ENCODE measurements at regions not wholly inside any gene's neighbourhood (a gene's known extent, or its start where the extent isn't known, plus 50 kb on each side); places are given as distances from the start of the nearest gene placed in this dataset.

DNA sequence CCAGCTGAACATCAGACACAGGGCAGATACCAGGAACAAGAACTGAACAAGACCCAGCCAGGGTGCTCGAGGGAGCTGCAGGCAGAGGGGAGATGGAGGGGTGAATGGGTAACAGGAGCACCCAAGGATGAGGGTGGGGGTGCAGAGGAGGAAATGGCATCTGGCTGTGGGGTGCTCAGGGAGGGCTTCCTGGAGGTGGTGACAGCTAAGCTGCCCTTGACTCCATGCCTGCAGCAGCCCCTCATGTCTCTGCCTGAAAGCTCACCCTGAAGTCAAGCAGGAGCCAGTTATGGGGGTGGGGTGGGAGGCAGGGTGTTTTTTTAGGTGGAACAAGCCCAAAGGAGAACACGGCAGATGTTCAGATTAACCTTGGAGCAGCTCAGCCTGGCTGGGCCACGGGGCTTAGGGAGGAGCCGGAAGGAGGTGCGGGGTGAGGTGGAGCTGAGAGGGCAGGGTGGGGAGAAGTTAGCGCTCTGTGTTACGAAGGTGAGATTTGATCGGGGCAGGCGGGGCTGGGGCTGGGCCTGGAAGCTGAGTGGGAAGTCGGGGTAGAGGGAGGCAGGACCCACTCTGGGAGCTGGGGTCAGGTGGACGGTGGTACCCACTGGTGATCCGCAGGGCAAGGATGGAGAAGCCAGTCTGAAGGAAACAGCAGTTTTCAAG is 143.0 kb downstream of the ENGASE start:
- Mint-ChIP-seq H3K9me3 (no peaks in the 10 kb centered on the region), H3K4me3 (no peak overlapping the region), H3K27me3 (ENCODE audit: low read depth) (peaks cover 22% of the 10 kb centered on the region), H3K36me3 (ENCODE audit: low read depth) (no peaks in the 10 kb centered on the region), H3K4me1 (ENCODE audit: low read depth) (peaks cover 2% of the 10 kb centered on the region), H3K27ac (no peak overlapping the region)

DNA sequence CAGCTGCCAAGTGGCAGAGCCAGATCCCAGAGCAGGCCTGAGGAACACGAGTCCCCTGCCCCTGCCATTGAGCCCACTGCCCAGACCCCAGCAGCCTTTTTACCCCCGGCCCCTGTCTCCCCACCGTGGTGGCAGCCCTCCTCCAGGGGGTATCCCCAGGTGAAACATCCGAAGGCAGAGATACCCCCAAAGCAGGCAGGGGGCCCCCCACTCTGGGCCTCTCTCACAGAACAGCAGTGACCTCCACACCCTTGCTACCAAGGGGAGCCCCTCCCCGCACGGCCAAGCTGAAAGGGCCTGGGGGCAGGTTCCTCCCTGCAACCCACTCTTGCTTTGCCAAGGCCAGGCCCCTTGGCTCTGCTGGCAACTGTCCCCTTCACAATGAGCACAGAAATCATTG is 142.2 kb downstream of the ENGASE start:
- H3K4me1 Mint-ChIP-seq (ENCODE audit: low read depth): peaks cover 2% of the 10 kb centered on the region
- peaks cover 24% of the 10 kb centered on the region for H3K27me3 Mint-ChIP-seq (ENCODE audit: low read depth)
- H3K27ac Mint-ChIP-seq: no peak overlapping the region
- no peak overlapping the region for H3K4me3 Mint-ChIP-seq
- H3K36me3 Mint-ChIP-seq (ENCODE audit: low read depth): no peaks in the 10 kb centered on the region
- no peaks in the 10 kb centered on the region for H3K9me3 Mint-ChIP-seq

DNA sequence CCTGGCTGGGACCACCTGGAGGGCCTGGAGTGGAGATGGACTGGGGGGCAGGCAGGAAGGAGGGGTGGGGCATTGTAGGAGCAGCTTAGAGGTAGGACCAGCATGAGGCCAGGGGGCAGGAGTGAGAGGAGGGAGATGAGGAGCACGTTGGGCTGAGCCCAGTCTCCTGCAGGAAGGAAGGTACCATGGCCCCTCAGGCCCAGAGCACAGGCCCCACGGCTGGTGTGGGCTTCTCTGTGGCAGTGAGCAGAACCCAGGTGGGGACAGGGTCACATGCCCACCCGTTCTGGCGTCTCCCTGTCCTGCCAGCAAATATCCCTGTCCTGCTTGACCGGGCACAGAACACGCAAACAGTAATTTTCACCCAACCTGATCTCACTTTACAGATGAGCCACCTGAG is 141.8 kb downstream of the ENGASE start:
- Mint-ChIP-seq H3K4me3 (no peak overlapping the region), H3K9me3 (no peaks in the 10 kb centered on the region), H3K36me3 (ENCODE audit: low read depth) (no peaks in the 10 kb centered on the region), H3K27me3 (ENCODE audit: low read depth) (peaks cover 21% of the 10 kb centered on the region), H3K4me1 (ENCODE audit: low read depth) (peaks cover 2% of the 10 kb centered on the region), H3K27ac (no peak overlapping the region)

DNA sequence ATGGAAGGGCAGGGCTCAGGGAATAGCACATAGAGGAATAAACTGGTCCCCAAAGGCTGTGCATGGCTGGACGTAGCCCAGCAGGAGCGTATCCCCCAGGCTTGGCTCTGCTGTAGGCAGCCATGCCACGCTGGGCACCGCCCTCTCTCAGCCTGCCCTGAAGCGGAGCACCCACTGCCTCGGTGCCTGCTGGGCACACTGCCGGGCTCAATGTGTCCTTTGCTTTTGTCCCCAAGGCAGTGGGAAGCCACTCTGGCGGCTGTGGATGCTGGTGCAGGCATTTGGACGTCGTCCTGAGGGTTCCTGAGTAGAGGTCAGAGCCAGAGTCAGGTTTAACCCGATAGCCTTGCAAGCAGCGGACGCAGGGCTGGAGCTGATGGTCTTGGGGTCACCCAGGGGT is 141.0 kb downstream of the ENGASE start:
- H3K36me3 Mint-ChIP-seq (ENCODE audit: low read depth): no peaks in the 10 kb centered on the region
- H3K4me1 Mint-ChIP-seq (ENCODE audit: low read depth): peaks cover 2% of the 10 kb centered on the region
- no peak overlapping the region for H3K27ac Mint-ChIP-seq
- H3K27me3 Mint-ChIP-seq (ENCODE audit: low read depth): peaks cover 16% of the 10 kb centered on the region
- H3K9me3 Mint-ChIP-seq: no peaks in the 10 kb centered on the region
- H3K4me3 Mint-ChIP-seq: no peak overlapping the region

DNA sequence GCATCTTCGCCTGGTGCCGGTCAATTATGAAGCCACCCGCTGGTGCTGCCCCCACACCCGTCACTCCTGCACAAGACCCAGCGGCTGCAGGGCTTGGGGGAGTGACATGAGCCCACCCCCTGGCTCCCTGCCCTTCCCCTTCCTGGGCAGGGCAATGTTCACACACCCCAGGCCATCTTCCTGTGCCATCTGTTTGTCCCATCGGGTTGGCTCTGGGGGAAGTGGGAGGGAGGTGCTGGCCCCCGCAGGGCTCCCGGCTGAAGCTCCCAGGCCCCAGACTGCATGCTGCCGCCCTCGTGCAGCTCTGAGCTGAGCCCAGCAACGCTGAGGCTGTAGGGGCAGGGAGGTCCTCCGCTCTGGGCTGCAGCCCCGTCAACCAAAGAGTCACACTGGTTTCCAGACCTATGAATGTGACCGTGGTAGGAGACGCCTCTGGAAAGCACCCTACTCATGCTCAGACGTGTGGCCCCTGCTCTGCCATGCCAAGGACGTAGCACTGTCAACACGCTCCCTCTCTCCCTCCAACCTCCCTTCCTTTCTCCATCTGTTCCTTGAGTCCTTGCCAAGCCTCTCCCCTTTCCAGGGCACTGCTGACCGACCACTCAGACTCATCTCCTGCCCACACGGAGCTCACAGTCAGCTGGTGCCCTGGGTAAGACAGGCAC is 140.4 kb downstream of the ENGASE start:
- H3K4me3 Mint-ChIP-seq: no peak overlapping the region
- H3K9me3 Mint-ChIP-seq: no peaks in the 10 kb centered on the region
- H3K27ac Mint-ChIP-seq: no peak overlapping the region
- H3K4me1 Mint-ChIP-seq (ENCODE audit: low read depth): no peaks in the 10 kb centered on the region
- peaks cover 11% of the 10 kb centered on the region for H3K27me3 Mint-ChIP-seq (ENCODE audit: low read depth)
- H3K36me3 Mint-ChIP-seq (ENCODE audit: low read depth): no peaks in the 10 kb centered on the region

DNA sequence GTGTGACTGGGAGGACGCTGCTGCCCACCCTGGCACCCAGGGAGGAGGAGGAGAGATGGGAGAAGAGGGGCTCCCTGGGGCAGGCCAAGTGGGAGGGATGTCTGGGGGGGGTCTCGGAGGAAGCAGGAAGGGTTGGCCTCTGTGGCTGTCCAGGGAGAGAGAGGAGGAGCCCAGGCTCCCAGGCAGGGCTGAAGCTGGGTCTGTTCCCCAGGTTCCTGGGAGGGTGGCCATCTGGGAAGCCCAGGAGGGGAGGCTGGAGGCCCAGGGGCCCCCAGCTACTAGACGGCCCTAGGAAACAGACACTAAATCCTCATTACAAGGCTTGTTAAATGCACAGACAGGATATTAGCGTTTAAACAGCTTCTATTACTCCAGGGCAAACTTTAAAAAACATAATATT is 139.8 kb downstream of the ENGASE start:
- peaks cover 10% of the 10 kb centered on the region for H3K27me3 Mint-ChIP-seq (ENCODE audit: low read depth)

DNA sequence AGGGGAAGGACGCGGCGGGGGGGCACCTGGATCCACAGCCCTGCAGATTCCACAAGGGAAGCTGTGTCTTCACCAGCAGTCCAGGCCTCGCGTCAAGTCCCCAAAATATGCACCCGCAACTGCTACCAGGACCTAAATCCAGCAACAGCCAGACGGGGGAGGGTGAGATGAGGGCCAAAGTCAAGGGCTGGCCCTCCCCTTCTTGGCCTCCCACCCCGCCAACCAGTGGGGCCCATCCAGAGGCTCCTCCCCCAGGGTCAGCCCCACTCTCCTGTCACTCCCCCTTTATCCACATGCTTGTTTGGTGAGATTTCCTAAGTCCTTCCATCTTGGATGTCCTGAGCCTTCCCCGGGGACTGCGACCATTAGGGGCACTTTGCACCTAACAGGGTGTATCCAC is 138.7 kb downstream of the ENGASE start:
- no peaks in the 10 kb centered on the region for H3K9me3 Mint-ChIP-seq
- H3K27me3 Mint-ChIP-seq (ENCODE audit: low read depth): peaks cover 5% of the 10 kb centered on the region
- H3K27ac Mint-ChIP-seq: no peak overlapping the region
- no peaks in the 10 kb centered on the region for H3K4me1 Mint-ChIP-seq (ENCODE audit: low read depth)
- no peaks in the 10 kb centered on the region for H3K36me3 Mint-ChIP-seq (ENCODE audit: low read depth)
- H3K4me3 Mint-ChIP-seq: no peak overlapping the region

More for the DNA sequence above, 139.8 kb downstream of the ENGASE start:
- H3K9me3 Mint-ChIP-seq: no peaks in the 10 kb centered on the region
- no peaks in the 10 kb centered on the region for H3K36me3 Mint-ChIP-seq (ENCODE audit: low read depth)
- H3K4me3 Mint-ChIP-seq: no peak overlapping the region
- no peak overlapping the region for H3K27ac Mint-ChIP-seq
- no peaks in the 10 kb centered on the region for H3K4me1 Mint-ChIP-seq (ENCODE audit: low read depth)

DNA sequence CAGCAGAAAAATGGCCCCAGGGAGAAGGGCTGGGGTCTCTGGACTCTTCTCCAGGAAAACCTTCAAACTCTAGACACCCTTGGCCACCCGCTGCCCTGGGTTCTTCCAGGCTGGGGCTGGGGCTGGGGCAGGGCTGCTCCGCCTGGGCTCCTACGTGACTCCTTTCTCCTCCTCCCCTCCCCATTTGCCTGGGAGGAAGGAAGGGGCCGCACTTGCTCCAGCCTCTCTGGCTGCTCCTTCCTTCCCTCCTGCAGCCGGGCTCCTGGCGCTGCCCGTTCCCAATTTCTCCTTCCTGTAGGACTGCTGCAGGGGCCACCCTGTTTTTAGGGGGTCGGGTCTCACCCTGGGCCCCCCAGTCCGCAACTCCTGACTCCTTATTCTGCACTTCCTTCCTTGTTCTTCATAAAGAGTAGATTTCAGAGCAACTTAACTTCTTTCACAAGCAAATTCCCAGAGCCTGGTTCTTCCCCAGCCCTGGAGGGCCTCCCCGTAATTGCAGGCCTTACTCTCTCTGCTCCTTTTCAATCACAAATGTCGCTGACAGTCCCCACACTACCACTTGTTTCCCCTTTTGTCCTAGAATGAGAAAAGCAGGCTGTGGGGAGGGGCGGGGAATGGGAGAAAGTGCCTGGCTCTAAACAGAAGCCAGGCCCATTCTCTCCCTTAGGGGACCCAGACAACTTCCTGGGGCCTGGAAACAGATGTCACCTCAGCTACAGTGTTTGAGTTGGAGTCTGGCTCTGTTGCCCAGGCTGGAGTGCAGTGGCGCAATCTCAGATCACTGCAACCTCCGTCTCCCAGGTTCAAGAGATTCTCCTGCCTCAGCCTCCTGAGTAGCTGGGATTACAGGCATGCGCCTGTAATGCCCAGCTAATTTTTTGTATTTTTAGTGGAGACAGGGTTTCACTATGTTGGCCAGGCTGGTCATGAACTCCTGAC is 137.8 kb downstream of the ENGASE start:
- no peaks in the 10 kb centered on the region for H3K36me3 Mint-ChIP-seq (ENCODE audit: low read depth)
- H3K27me3 Mint-ChIP-seq (ENCODE audit: low read depth): peaks cover 5% of the 10 kb centered on the region
- H3K4me3 Mint-ChIP-seq: no peak overlapping the region
- no peak overlapping the region for H3K27ac Mint-ChIP-seq
- no peaks in the 10 kb centered on the region for H3K4me1 Mint-ChIP-seq (ENCODE audit: low read depth)
- H3K9me3 Mint-ChIP-seq: no peaks in the 10 kb centered on the region

DNA sequence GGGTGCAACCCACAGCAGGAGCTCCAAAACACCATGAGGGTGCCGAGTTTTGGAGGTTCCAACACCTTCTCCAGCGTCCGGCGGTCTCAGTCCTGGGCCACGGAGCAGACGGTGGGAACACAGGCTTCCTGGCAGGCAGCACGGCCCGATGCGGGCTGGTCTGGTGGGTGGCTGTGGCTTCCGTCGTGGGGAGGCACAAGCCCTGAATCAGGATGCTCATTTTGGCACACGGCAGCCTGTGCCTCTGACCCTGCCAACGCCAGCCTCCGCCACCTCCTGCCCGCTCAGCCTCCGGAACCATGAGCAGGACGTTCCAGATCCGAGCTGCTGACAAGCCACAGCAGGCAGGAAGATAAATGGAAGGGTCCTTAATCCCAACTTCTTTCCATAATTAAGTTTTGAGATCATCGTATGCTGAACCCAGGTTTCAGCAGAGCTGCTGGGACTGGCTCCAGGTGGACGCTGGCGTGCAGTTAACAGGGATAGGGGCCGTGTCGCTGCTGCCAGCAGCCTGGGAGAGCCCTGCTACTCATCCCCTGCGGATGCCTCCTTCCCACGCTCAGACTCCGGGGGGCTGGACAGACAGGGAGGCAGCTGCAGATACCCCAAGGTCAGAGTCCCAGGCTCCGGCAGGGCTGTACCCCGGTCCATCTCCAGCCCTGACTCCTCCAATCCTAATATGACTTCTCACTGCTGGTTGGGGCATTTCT is 136.6 kb downstream of the ENGASE start:
- Mint-ChIP-seq H3K36me3 (ENCODE audit: low read depth) (no peaks in the 10 kb centered on the region), H3K9me3 (no peaks in the 10 kb centered on the region), H3K27me3 (ENCODE audit: low read depth) (peaks cover 5% of the 10 kb centered on the region), H3K27ac (no peak overlapping the region), H3K4me3 (no peak overlapping the region), H3K4me1 (ENCODE audit: low read depth) (no peaks in the 10 kb centered on the region)

DNA sequence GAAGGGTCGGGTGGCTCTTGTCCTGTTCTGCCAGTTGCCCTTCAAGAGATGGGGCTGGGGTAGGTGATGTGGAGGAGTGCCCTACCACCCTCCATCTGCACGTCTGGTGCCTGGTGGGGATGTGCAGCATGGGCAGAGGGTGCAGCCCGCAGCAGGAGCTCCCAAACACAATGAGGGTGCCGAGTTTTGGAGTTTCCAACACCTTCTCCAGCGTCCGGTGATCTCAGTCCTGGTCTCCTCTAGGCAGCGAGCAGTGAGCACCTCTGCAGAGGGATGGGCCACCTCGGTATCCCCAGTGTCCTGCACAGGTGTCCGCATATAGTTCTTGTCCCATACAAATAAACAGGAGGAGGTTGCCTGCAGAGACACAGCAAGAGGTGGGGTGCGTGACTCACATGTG is 136.0 kb downstream of the ENGASE start:
- peaks cover 5% of the 10 kb centered on the region for H3K27me3 Mint-ChIP-seq (ENCODE audit: low read depth)

DNA sequence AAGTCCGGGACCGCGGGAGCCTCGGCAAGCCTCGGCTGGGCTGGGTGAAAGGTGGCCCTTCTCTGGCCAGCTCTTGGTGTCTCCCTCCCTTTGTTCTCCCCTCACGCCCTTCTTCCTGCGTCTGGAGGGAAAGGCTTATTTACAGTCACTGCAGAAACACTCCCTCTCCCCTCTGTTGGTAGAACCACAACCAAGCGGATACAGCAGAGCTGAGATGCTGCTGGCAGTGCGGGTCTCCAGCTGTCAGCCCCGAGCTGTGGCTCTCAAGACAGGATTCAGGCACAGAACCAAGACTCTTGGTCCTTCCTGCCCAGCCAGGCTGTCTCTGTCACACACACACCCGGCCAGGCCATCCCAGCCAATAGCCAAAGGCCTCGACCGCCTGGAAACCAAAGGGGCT is 133.3 kb downstream of the ENGASE start:
- Mint-ChIP-seq H3K4me3 (no peak overlapping the region), H3K27me3 (ENCODE audit: low read depth) (peaks cover 5% of the 10 kb centered on the region), H3K27ac (no peak overlapping the region), H3K9me3 (no peaks in the 10 kb centered on the region), H3K36me3 (ENCODE audit: low read depth) (no peaks in the 10 kb centered on the region), H3K4me1 (ENCODE audit: low read depth) (no peaks in the 10 kb centered on the region)

More for the DNA sequence above, 136.0 kb downstream of the ENGASE start:
- H3K4me3 Mint-ChIP-seq: no peak overlapping the region
- H3K9me3 Mint-ChIP-seq: no peaks in the 10 kb centered on the region
- no peaks in the 10 kb centered on the region for H3K4me1 Mint-ChIP-seq (ENCODE audit: low read depth)
- H3K27ac Mint-ChIP-seq: no peak overlapping the region
- no peaks in the 10 kb centered on the region for H3K36me3 Mint-ChIP-seq (ENCODE audit: low read depth)

DNA sequence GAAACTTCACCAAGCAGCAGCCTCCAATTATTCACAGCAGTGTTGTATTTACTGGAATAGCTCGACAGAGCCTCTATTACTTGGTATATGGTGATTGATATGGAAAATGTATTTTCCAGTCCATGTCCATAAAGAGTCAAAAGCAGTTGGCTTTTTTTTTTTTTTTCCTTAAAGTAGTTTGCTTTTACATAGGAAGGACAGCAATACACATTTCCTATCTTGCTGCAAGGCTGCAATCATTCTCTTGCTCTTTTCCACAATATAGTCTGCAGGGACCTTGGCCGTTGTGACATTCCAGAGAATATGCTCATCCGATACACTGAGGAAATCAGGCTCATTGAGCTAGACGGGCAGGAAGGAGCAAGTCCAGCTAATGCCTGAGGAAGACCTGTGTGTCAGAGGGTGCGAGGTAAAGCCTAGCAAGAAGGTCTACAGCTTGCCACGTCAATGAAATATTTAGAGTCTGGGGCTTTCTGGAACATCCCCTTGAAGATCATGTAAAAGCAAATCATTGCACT is 131.1 kb downstream of the ENGASE start:
- Mint-ChIP-seq H3K4me3 (no peak overlapping the region), H3K9me3 (no peaks in the 10 kb centered on the region), H3K36me3 (ENCODE audit: low read depth) (no peaks in the 10 kb centered on the region), H3K4me1 (ENCODE audit: low read depth) (no peaks in the 10 kb centered on the region), H3K27ac (no peak overlapping the region), H3K27me3 (ENCODE audit: low read depth) (no peaks in the 10 kb centered on the region)

DNA sequence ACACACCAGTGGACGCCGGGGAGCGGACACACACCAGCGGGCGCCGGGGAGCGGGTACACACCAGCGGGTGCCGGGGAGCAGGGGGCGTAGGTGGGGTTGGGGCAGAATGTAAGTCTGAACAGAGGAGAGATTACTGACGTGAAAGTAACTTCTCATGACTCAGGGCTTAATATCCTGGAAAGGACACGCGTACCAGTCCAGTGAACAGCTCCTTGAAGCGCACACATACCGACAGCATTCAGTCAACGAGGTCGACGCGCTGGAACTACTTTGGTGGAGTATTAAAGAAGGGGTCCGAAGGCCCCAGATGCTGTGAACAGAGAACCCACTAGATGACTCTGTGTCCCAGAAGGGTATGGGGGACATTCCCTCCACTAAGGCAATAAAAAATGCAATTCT is 129.6 kb downstream of the ENGASE start:
- Mint-ChIP-seq H3K4me1 (ENCODE audit: low read depth) (no peaks in the 10 kb centered on the region), H3K27me3 (ENCODE audit: low read depth) (no peaks in the 10 kb centered on the region), H3K36me3 (ENCODE audit: low read depth) (no peaks in the 10 kb centered on the region), H3K9me3 (no peaks in the 10 kb centered on the region), H3K27ac (no peak overlapping the region), H3K4me3 (no peak overlapping the region)

DNA sequence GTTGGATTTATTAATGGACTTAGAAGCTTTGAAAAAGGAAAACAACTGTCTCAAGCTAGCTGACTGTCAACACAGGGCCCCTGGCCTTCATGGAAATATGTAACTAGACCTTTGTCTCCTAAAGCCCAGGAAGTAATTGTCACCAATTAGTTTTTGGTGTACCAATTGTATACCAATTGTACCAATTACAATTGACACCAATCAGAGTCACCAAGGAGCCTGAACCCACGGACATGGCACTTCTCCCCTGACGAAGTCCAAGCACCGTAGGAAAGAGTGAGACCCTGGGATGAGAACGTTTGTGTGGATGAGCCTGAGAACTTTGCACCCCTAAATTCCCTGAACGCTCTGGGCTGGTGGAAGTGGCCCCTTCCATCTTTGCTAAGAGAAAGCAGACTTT is 129.0 kb downstream of the ENGASE start:
- Mint-ChIP-seq H3K27me3 (ENCODE audit: low read depth) (no peaks in the 10 kb centered on the region), H3K4me3 (no peak overlapping the region), H3K36me3 (ENCODE audit: low read depth) (no peaks in the 10 kb centered on the region), H3K27ac (no peak overlapping the region), H3K4me1 (ENCODE audit: low read depth) (no peaks in the 10 kb centered on the region), H3K9me3 (no peaks in the 10 kb centered on the region)

All from T-helper 1 cell treated with Interleukin-12 subunit alpha and Interleukin-12 subunit beta and Interleukin-4 antibody, amounts not matched to agents 30 μg/mL and 1 μg/mL, for 36 hours (primary cell).